Activated B cell treated with CpG ODN at 0.5 μM for 24 hours (primary cell): ENCODE measurements at regions not wholly inside any gene's neighbourhood (a gene's known extent, or its start where the extent isn't known, plus 50 kb on each side); places are given as distances from the start of the nearest gene placed in this dataset.

Experiments used
- ATAC-seq: fragments of 200-7000 bp; cut with Tn5 transposase; one replicate; pipeline ENCODE4 v1.10.0; 2021; ENCODE audit warnings: low read depth, mild to moderate bottlenecking, moderate library complexity
- CTCF ChIA-PET: fragments of 350-600 bp; sonication (Branson Sonifier 250); formaldehyde crosslinking; loops from one replicate; lab custom pipeline; 2021; ENCODE audit warnings: antibody characterized with exemption; lab: Charles Lee
- POLR2A ChIA-PET: fragments of 350-600 bp; sonication (Branson Sonifier 250); formaldehyde crosslinking; loops from one replicate; lab custom pipeline; 2021; ENCODE audit warnings: antibody characterized with exemption; lab: Charles Lee
- DNase-seq: peaks from one replicate; pipeline ENCODE4 v3.0.0; 2022
- H3K27ac Mint-ChIP-seq: one replicate; pipeline ENCODE4 v1.8.0; 2020; ENCODE audit warnings: mixed read lengths
- H3K27me3 Mint-ChIP-seq: one replicate; pipeline ENCODE4 v1.8.0; 2021; ENCODE audit warnings: mixed read lengths
- H3K36me3 Mint-ChIP-seq: one replicate; pipeline ENCODE4 v1.8.0; 2021; ENCODE audit warnings: low read depth, mixed read lengths
- H3K4me1 Mint-ChIP-seq: one replicate; pipeline ENCODE4 v1.8.0; 2021; ENCODE audit warnings: mixed read lengths
- H3K4me3 Mint-ChIP-seq: one replicate; pipeline ENCODE4 v1.8.0; 2020; ENCODE audit warnings: mild to moderate bottlenecking, mixed read lengths
- H3K9me3 Mint-ChIP-seq: one replicate; pipeline ENCODE4 v1.8.0; 2020; ENCODE audit warnings: mixed read lengths
- intact Hi-C: fragments of 100-400 bp; cut with micrococcal nuclease; formaldehyde crosslinking; loops from one replicate; pipeline ENCODE4 v1.15.1; 2024
- TF ChIP-seq, protein P1 (sequence below): fragments of 200-600 bp; IDR thresholded peaks from one replicate; pipeline ENCODE4 v1.8.0; 2022; ENCODE audit warnings: antibody characterized with exemption, mild to moderate bottlenecking

- CTCF ChIA-PET = no interaction called here
- no peak overlapping the region for H3K4me3 Mint-ChIP-seq
- H3K4me1 Mint-ChIP-seq = no peaks in the 10 kb centered on the region
- no peak for DNase-seq
- POLR2A ChIA-PET = no interaction called here
- peaks cover 11% of the 10 kb centered on the region for H3K9me3 Mint-ChIP-seq
- TF ChIP-seq, protein P1, sequence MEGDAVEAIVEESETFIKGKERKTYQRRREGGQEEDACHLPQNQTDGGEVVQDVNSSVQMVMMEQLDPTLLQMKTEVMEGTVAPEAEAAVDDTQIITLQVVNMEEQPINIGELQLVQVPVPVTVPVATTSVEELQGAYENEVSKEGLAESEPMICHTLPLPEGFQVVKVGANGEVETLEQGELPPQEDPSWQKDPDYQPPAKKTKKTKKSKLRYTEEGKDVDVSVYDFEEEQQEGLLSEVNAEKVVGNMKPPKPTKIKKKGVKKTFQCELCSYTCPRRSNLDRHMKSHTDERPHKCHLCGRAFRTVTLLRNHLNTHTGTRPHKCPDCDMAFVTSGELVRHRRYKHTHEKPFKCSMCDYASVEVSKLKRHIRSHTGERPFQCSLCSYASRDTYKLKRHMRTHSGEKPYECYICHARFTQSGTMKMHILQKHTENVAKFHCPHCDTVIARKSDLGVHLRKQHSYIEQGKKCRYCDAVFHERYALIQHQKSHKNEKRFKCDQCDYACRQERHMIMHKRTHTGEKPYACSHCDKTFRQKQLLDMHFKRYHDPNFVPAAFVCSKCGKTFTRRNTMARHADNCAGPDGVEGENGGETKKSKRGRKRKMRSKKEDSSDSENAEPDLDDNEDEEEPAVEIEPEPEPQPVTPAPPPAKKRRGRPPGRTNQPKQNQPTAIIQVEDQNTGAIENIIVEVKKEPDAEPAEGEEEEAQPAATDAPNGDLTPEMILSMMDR = no peak
- H3K36me3 Mint-ChIP-seq = no peaks in the 10 kb centered on the region
- no peak overlapping the region for H3K27ac Mint-ChIP-seq
- no peak for ATAC-seq
- intact Hi-C loops = no loop called here
- no peaks in the 10 kb centered on the region for H3K27me3 Mint-ChIP-seq
Measured at GRCh38 chr14:83664389-83664788, 1865.6 kb upstream of the FLRT2 start.

GRCh38 chr14:83689265-83689664, 1840.7 kb upstream of the FLRT2 start:
- H3K27ac Mint-ChIP-seq = no peak overlapping the region
- ChIA-PET POLR2A (no interaction called here), CTCF (no interaction called here)
- H3K36me3 Mint-ChIP-seq = no peaks in the 10 kb centered on the region
- TF ChIP-seq, protein P1 = no peak
- DNase-seq (no peak), ATAC-seq (no peak)
- H3K9me3 Mint-ChIP-seq = peaks cover 7% of the 10 kb centered on the region
- H3K4me3 Mint-ChIP-seq = no peak overlapping the region
- H3K27me3 Mint-ChIP-seq = no peaks in the 10 kb centered on the region
- H3K4me1 Mint-ChIP-seq = no peaks in the 10 kb centered on the region
- intact Hi-C loops = no loop called here

GRCh38 chr14:83697099-83697498, 1832.8 kb upstream of the FLRT2 start:
- CTCF ChIA-PET = no interaction called here
- Mint-ChIP-seq H3K27ac (no peak overlapping the region), H3K27me3 (no peaks in the 10 kb centered on the region), H3K4me3 (no peak overlapping the region), H3K36me3 (no peaks in the 10 kb centered on the region), H3K9me3 (peaks cover 1% of the 10 kb centered on the region), H3K4me1 (no peaks in the 10 kb centered on the region)
- intact Hi-C loops = no loop called here
- POLR2A ChIA-PET = no interaction called here
- no peak for ATAC-seq
- no peak for DNase-seq
- TF ChIP-seq, protein P1 = no peak

- ChIA-PET CTCF (no interaction called here), POLR2A (no interaction called here)
- H3K27me3 Mint-ChIP-seq = no peaks in the 10 kb centered on the region
- DNase-seq (no peak), ATAC-seq (no peak)
- TF ChIP-seq, protein P1 = no peak
- H3K27ac Mint-ChIP-seq = no peak overlapping the region
- H3K4me1 Mint-ChIP-seq = no peaks in the 10 kb centered on the region
- H3K36me3 Mint-ChIP-seq = no peaks in the 10 kb centered on the region
- intact Hi-C loops = no loop called here
- H3K4me3 Mint-ChIP-seq = no peak overlapping the region
- H3K9me3 Mint-ChIP-seq = peaks cover 6% of the 10 kb centered on the region
Measured at GRCh38 chr14:83702619-83703018, 1827.3 kb upstream of the FLRT2 start.

DNA sequence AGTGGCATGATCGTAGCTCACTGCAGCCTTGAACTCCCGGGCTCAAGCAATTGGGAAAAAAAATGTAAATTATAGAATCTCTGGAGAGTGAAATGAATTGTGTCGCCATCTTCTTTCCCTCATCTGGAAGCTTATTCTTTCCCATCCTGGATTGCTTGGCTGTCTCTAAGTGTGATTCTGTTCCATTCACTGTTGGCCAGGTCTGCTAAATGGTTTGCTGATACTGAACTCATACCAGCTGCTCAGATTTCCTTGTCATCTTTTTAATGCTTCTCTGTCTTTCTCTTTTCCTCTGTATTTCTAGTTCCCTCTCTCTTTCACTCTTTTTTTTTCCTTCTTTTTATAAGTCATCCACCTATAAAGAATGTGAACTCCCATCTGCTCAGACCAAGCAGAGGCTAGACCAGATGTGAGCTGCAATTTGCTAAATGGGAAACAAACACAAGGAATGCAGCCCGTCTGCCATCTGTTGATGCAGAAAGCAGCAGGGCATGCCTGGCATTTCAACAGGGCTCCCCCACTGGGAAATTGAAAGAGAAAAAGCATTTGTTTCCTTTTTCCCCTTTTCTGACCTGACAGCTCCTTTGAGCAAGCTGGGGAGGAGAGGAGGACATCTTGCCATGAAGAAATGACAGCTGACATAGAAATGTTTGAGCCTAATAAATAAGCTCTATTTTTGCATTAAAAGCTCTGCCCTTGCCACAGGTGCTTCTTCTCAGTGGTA, 1823.6 kb upstream of the FLRT2 start:
- Mint-ChIP-seq H3K27ac (no peak overlapping the region), H3K4me1 (no peaks in the 10 kb centered on the region), H3K27me3 (no peaks in the 10 kb centered on the region), H3K4me3 (no peak overlapping the region), H3K9me3 (peaks cover 11% of the 10 kb centered on the region), H3K36me3 (no peaks in the 10 kb centered on the region)
- ChIA-PET CTCF (no interaction called here), POLR2A (no interaction called here)
- TF ChIP-seq, protein P1 = no peak
- no peak for ATAC-seq
- intact Hi-C loops = no loop called here
- DNase-seq = no peak
